ENCODE measurements at regions not wholly inside any gene's neighbourhood (a gene's known extent, or its start where the extent isn't known, plus 50 kb on each side); places are given as distances from the start of the nearest gene placed in this dataset.

DNA sequence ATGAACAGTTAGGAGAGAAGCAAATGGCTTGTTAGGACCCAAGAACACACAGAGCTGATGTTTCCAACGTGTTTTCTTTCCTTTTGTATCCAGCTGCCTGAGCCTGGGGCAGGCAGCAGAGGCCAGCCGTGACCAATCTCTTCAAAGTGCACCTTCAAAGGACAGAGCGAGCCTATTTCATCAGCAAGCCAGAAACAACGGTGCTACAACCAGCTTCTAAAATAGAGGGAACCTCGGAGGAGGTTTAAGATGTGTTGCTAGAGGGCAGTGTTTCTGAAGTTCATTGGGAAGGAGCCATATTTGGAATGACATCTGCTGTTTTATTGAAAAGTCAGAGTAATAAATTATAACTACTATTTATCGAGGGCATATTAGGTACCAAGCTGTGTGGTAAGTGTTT is 56.2 kb upstream of the RFC3 start:
- CTCF ChIA-PET, result no interaction called here
- Histone ChIP-seq H3K4me3 (ENCODE audit: low read depth, low read length, poor library complexity, severe bottlenecking) (no peak overlapping the region), H3K27me3 (replicated peaks; ENCODE audit: insufficient read depth, low read depth, low read length, poor library complexity) (no peaks in the 10 kb centered on the region), H3K4me1 (ENCODE audit: insufficient read depth, low read length, poor library complexity, severe bottlenecking) (peaks cover 5% of the 10 kb centered on the region), H3K36me3 (ENCODE audit: insufficient read depth, low read length, poor library complexity, severe bottlenecking) (no peaks in the 10 kb centered on the region), H3K9me3 (ENCODE audit: low read depth, low read length, poor library complexity, severe bottlenecking) (no peaks in the 10 kb centered on the region), H3K27ac (ENCODE audit: low read depth, low read length, poor library complexity, severe bottlenecking) (no peak overlapping the region)
- no peak for TF ChIP-seq EZH2 (IDR thresholded peaks at IDR 0.05; ENCODE audit: borderline replicate concordance, low read depth, low read length, poor library complexity, severe bottlenecking)
- TF ChIP-seq, protein P1, sequence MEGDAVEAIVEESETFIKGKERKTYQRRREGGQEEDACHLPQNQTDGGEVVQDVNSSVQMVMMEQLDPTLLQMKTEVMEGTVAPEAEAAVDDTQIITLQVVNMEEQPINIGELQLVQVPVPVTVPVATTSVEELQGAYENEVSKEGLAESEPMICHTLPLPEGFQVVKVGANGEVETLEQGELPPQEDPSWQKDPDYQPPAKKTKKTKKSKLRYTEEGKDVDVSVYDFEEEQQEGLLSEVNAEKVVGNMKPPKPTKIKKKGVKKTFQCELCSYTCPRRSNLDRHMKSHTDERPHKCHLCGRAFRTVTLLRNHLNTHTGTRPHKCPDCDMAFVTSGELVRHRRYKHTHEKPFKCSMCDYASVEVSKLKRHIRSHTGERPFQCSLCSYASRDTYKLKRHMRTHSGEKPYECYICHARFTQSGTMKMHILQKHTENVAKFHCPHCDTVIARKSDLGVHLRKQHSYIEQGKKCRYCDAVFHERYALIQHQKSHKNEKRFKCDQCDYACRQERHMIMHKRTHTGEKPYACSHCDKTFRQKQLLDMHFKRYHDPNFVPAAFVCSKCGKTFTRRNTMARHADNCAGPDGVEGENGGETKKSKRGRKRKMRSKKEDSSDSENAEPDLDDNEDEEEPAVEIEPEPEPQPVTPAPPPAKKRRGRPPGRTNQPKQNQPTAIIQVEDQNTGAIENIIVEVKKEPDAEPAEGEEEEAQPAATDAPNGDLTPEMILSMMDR (conservative IDR thresholded peaks at IDR 0.05; ENCODE audit: low read depth, low read length), result peak; percentile 56
- POLR2A ChIA-PET (ENCODE audit: low non-redundant PET), result no interaction called here
- no TSS peak for BruUV-seq (replicated peaks)
- peak; percentile 36 for DNase-seq (ENCODE audit: low spot score)
- intact Hi-C loops (cut with micrococcal nuclease; ENCODE audit: unreplicated experiment), result no loop called here

DNA sequence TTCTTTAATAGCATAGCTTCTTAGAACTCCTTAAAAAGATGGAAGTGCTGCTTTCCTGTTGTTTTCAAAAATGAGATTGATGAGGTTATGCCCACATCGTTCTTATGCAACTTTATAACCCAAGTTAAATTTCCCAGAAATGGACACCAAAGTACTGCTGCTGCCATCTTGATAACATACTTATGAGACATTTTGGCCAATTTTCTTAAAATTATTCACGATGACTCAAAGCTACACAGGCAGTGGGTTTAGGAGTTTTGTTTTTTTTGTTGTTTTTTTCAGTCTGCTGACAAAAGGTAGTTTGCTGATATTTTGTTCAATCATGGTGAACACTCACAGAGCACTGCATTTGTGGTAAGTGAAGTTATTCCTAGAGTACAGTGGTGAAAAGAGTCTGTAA is 54.9 kb upstream of the RFC3 start:
- TF ChIP-seq, protein P1 (conservative IDR thresholded peaks at IDR 0.05; ENCODE audit: low read depth, low read length), result no peak
- no peak for TF ChIP-seq EZH2 (IDR thresholded peaks at IDR 0.05; ENCODE audit: borderline replicate concordance, low read depth, low read length, poor library complexity, severe bottlenecking)
- intact Hi-C loops (cut with micrococcal nuclease; ENCODE audit: unreplicated experiment), result no loop called here
- Histone ChIP-seq H3K36me3 (ENCODE audit: insufficient read depth, low read length, poor library complexity, severe bottlenecking) (no peaks in the 10 kb centered on the region), H3K27me3 (replicated peaks; ENCODE audit: insufficient read depth, low read depth, low read length, poor library complexity) (no peaks in the 10 kb centered on the region), H3K4me3 (ENCODE audit: low read depth, low read length, poor library complexity, severe bottlenecking) (no peak overlapping the region), H3K9me3 (ENCODE audit: low read depth, low read length, poor library complexity, severe bottlenecking) (no peaks in the 10 kb centered on the region), H3K27ac (ENCODE audit: low read depth, low read length, poor library complexity, severe bottlenecking) (no peak overlapping the region), H3K4me1 (ENCODE audit: insufficient read depth, low read length, poor library complexity, severe bottlenecking) (peaks cover 5% of the 10 kb centered on the region)
- BruUV-seq (replicated peaks), result no TSS peak
- ChIA-PET CTCF (no interaction called here), POLR2A (ENCODE audit: low non-redundant PET) (interaction anchor here (0.5 kb wide), 1 partner anchor 1156 kb away, joined by 3 read pairs; no protein-coding TSS in a partner anchor)
- DNase-seq (ENCODE audit: low spot score), result no peak

DNA sequence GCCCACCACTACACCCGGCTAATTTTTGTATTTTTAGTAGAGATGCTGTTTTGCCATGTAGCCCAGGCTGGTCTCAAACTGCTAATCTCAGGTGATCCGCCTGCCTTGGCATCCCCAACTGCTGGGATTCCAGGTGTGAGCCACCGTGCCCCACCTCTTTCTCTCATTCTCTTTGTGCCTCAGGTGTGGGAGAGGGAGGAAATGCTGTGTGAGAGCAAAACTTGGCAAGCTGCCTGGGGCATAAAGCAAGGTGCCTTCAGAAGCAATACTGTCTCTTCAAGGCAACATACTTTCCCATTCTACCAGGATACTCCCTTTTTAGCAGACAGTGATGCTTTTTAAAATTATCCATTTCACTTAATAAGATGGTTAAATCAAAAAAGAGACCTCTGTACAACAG is 53.2 kb upstream of the RFC3 start:
- CTCF ChIA-PET, result no interaction called here
- POLR2A ChIA-PET (ENCODE audit: low non-redundant PET), result no interaction called here

More for the DNA sequence above, 53.2 kb upstream of the RFC3 start:
- H3K27ac ChIP-seq (ENCODE audit: low read depth, low read length, poor library complexity, severe bottlenecking), result no peak overlapping the region
- H3K4me1 ChIP-seq (ENCODE audit: insufficient read depth, low read length, poor library complexity, severe bottlenecking), result peaks cover 5% of the 10 kb centered on the region
- no peak overlapping the region for H3K4me3 ChIP-seq (ENCODE audit: low read depth, low read length, poor library complexity, severe bottlenecking)
- no TSS peak for BruUV-seq (replicated peaks)
- no peaks in the 10 kb centered on the region for H3K36me3 ChIP-seq (ENCODE audit: insufficient read depth, low read length, poor library complexity, severe bottlenecking)
- H3K27me3 ChIP-seq (replicated peaks; ENCODE audit: insufficient read depth, low read depth, low read length, poor library complexity), result no peaks in the 10 kb centered on the region
- H3K9me3 ChIP-seq (ENCODE audit: low read depth, low read length, poor library complexity, severe bottlenecking), result no peaks in the 10 kb centered on the region
- TF ChIP-seq EZH2 (IDR thresholded peaks at IDR 0.05; ENCODE audit: borderline replicate concordance, low read depth, low read length, poor library complexity, severe bottlenecking), result no peak
- TF ChIP-seq, protein P1 (conservative IDR thresholded peaks at IDR 0.05; ENCODE audit: low read depth, low read length), result no peak
- no peak for DNase-seq (ENCODE audit: low spot score)
- intact Hi-C loops (cut with micrococcal nuclease; ENCODE audit: unreplicated experiment), result no loop called here
